Heart right ventricle (tissue), 16 donors: ENCODE measurements at regions not wholly inside any gene's neighbourhood (a gene's known extent, or its start where the extent isn't known, plus 50 kb on each side); places are given as distances from the start of the nearest gene placed in this dataset.

Source experiments
- ATAC-seq, 8 donors: fragments of 200-7000 bp; cut with Tn5 transposase; one replicate each; pipeline ENCODE4 v1.9.1; 2020; ENCODE audit warnings: mild to moderate bottlenecking in 8 of 8, moderate library complexity in 8 of 8, moderate number of reproducible peaks in 1 of 8
- DNase-seq, 2 donors: peaks; one replicate each; pipeline ENCODE4 v3.0.0-alpha.2; 2020
- H3K27ac ChIP-seq, 10 donors: fragments of 200-600 bp; sonication (generic) in 2 of 10; one replicate each; pipeline versions ENCODE4 v1.5.0 to v1.8.0; 2020 to 2022; ENCODE audit warnings: mild to moderate bottlenecking in 3 of 10
- H3K27me3 ChIP-seq, 7 donors: fragments of 200-600 bp; one replicate each; pipeline ENCODE4 v1.8.0; 2021 to 2022; ENCODE audit warnings: mild to moderate bottlenecking in 2 of 7
- H3K36me3 ChIP-seq, 9 donors: fragments of 200-600 bp; sonication (generic) in 1 of 9; one replicate each; pipeline versions ENCODE4 v1.5.0 to v1.8.0; 2020 to 2022; ENCODE audit warnings: mild to moderate bottlenecking in 2 of 9
- H3K4me1 ChIP-seq, 9 donors: fragments of 200-600 bp; sonication (generic) in 1 of 9; one replicate each; pipeline versions ENCODE4 v1.5.0 to v1.8.0; 2020 to 2022; ENCODE audit warnings: mild to moderate bottlenecking in 4 of 9
- H3K4me3 ChIP-seq, 10 donors: fragments of 200-600 bp; sonication (generic) in 2 of 10; one replicate each; pipeline versions ENCODE4 v1.5.0 to v1.8.0; 2020 to 2022; ENCODE audit warnings: mild to moderate bottlenecking in 7 of 10, moderate library complexity in 2 of 10
- H3K9me3 ChIP-seq, 11 donors: fragments of 200-600 bp in 10 of 11; sonication (generic) in 2 of 11; one replicate each; pipeline versions ENCODE4 v1.5.0 to v1.8.0; 2013 to 2022; ENCODE audit warnings: mild to moderate bottlenecking in 2 of 11, control low read depth in 1 of 11, moderate library complexity in 1 of 11
- CTCF ChIP-seq, 9 donors: fragments of 200-600 bp; sonication (generic) in 2 of 9; IDR thresholded peaks; one replicate each; pipeline versions ENCODE4 v1.5.0 to v1.8.0; 2021 to 2022; ENCODE audit warnings: antibody characterized with exemption in 9 of 9, mild to moderate bottlenecking in 5 of 9, moderate library complexity in 1 of 9
- WGBS, 2 donors: extraction: QIAGEN DNeasy Blood & Tissue Kit; methylation state at CpG; one replicate each; pipeline ENCODE4 v1.1.7; 2013; ENCODE audit warnings: inconsistent platforms in 1 of 2; 5-methylcytosine and 5-hydroxymethylcytosine counted together
- intact Hi-C, 10 donors: fragments of 100-400 bp; cut with DNase I; formaldehyde crosslinking; loops; one replicate each; pipeline versions ENCODE4 v1.11.1 to v1.14.2; 2022
- donor health status: Arrhythmogenic right ventricular cardiomyopathy.
- donor health status: ischemic (EF 13 %, LVEDD 7.1; RV severe dilation, severe dysfunction).
- donor health status: healthy with polysubstance abuse.
- donor health status: DM: no; HTN: yes; CAD: no.
- donor health status: DM: no; HTN: no; CAD: no.
- donor health status: ischemic (EF 25% LVEDD 6.9; RV normal size, moderate dysfunction).
- donor health status: ischemic (EF 25% LVEDD 5.7; RV mildly dilated, moderate dysfunction).
- donor health status: healthy.
- donor health status: DM: yes; HTN: yes; CAD: no.
- donor health status: Ischemic cardiomyopathy.
- donor health status: ischemic (EF 35%, LVEDD 5.7; RV mildly dilated, moderate dysfunction).
- donor health status: nonischemic (EF 11% LVEDD 7.7; RV severe dilation, severe dysfunction).
- donor health status: DM: yes; HTN: yes; CAD: no.
- donor health status: PGD.
- donor health status: ischemic (EF 29% LVEDD 5.4; RV normal size, mild dysfunction).
- donor health status: nonischemic (EF 23%, LVEDD 6.1; RV moderate dilation, normal function).

- 77 to 89% methylated on average over 5 of the region's 5 CpGs for WGBS, 2 donors
- intact Hi-C loops, result no loop called here
- no peak overlapping the region for H3K4me3 ChIP-seq
- H3K4me1 ChIP-seq, result peaks cover 0 to 47% (median 0%) of the 10 kb centered on the region in 9 donors
- no peak overlapping the region for H3K27ac ChIP-seq
- peaks cover 0 to 2% (median 0%) of the 10 kb centered on the region in 7 donors for H3K27me3 ChIP-seq
- no peak for TF ChIP-seq CTCF (IDR thresholded peaks at IDR 0.05)
- ATAC-seq, result no peak
- H3K9me3 ChIP-seq, result no peaks in the 10 kb centered on the region
- H3K36me3 ChIP-seq, result no peaks in the 10 kb centered on the region
- no peak for DNase-seq
Measured at GRCh38 chr18:45166836-45167551, 448.3 kb upstream of the SLC14A2 start.

DNA sequence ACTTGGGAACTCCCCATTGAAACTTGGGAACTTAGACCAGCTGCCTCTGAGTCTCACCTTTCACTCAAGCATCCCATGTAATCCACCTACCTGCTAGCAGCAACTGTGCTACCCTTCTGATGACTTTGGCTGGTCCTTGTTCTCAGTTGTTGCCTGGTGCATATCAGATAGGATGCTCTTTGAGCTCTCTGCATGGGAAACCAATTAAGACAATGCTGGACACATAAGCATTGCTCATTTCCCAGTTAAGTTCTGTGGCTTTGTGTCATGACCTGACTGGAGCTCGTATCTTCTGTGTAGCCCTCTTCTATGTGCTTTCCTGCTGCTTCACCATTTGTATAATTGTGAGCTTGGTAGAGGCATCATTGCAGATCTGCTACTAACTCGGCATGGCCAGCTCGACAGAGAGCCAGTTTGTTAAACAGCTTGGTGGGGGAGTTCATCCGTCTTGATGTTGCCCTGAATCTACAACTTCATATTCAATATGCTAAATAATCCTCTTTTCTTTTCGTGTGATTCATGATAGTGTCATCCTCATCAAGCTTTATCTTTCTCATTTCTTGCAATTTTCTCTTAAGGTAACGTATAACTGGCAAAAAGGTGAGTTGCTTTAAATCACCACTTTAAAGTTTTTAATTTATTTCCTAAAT, 447.5 kb upstream of the SLC14A2 start:
- peaks cover 0 to 47% (median 0%) of the 10 kb centered on the region in 9 donors for H3K4me1 ChIP-seq
- 80 to 81% methylated on average over 6 of the region's 6 CpGs for WGBS, 2 donors
- TF ChIP-seq CTCF (IDR thresholded peaks at IDR 0.05), result no peak
- H3K9me3 ChIP-seq, result no peaks in the 10 kb centered on the region
- no peak overlapping the region for H3K27ac ChIP-seq
- no peaks in the 10 kb centered on the region for H3K27me3 ChIP-seq
- no peak overlapping the region for H3K4me3 ChIP-seq
- no peaks in the 10 kb centered on the region for H3K36me3 ChIP-seq
- ATAC-seq, result no peak
- intact Hi-C loops, result no loop called here
- no peak for DNase-seq

GRCh38 chr18:45168866-45169600, 446.2 kb upstream of the SLC14A2 start:
- Histone ChIP-seq H3K27ac (no peak overlapping the region), H3K9me3 (no peaks in the 10 kb centered on the region), H3K27me3 (no peaks in the 10 kb centered on the region), H3K4me1 (peaks cover 0 to 47% (median 0%) of the 10 kb centered on the region in 9 donors), H3K36me3 (no peaks in the 10 kb centered on the region), H3K4me3 (no peak overlapping the region)
- intact Hi-C loops, result no loop called here
- DNase-seq (no peak), ATAC-seq (peak in 1 of 8 donors; percentile 61)
- no peak for TF ChIP-seq CTCF (IDR thresholded peaks at IDR 0.05)
- 88 to 89% methylated on average over 2 of the region's 2 CpGs for WGBS, 2 donors

DNA sequence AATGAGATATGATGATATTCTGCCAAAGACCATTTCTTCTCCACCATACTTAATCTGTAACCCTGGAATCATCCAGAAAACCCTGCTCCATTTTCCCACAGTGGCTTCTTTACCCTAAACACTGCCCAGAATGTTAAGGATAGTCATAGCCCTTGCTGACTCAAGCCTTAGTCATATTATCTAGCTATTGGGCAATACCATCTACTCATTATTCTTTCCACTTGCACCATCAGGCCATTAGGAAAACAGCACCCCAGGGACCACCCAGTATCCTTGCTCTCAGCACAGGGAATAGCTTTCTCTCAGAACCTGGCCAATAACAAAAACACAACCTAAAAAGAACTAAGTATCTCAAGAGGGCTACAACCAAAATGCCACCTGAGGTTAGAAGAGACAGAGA, 445.7 kb upstream of the SLC14A2 start:
- Histone ChIP-seq H3K9me3 (no peaks in the 10 kb centered on the region), H3K36me3 (no peaks in the 10 kb centered on the region), H3K4me3 (no peak overlapping the region), H3K27me3 (no peaks in the 10 kb centered on the region), H3K27ac (no peak overlapping the region), H3K4me1 (peaks cover 0 to 46% (median 0%) of the 10 kb centered on the region in 9 donors)
- intact Hi-C loops, result no loop called here
- ATAC-seq, result peak in 2 of 8 donors; percentile 72 to 90
- no peak for DNase-seq
- TF ChIP-seq CTCF (IDR thresholded peaks at IDR 0.05), result no peak
